Posterior vena cava (tissue), 2 donors: ENCODE measurements at regions not wholly inside any gene's neighbourhood (a gene's known extent, or its start where the extent isn't known, plus 50 kb on each side); places are given as distances from the start of the nearest gene placed in this dataset.
"Not testable (repeated sequence)": the region's sequence is repeated elsewhere in the genome, so short reads cannot be mapped to it uniquely, and the experiment has no call there.

ENCODE experiments used
- DNase-seq: peaks from one replicate; pipeline ENCODE4 v3.0.0-alpha.2; 2020; ENCODE audit warnings: low spot score
- intact Hi-C, 2 donors: fragments of 100-400 bp; cut with DNase I; formaldehyde crosslinking; loops; one replicate each; pipeline versions ENCODE4 v1.14.1 to v1.14.2; 2022 to 2023
- donor health status: DM: yes; HTN: yes; CAD: no.
- donor health status: DM: yes; HTN: yes; CAD: no.

DNA sequence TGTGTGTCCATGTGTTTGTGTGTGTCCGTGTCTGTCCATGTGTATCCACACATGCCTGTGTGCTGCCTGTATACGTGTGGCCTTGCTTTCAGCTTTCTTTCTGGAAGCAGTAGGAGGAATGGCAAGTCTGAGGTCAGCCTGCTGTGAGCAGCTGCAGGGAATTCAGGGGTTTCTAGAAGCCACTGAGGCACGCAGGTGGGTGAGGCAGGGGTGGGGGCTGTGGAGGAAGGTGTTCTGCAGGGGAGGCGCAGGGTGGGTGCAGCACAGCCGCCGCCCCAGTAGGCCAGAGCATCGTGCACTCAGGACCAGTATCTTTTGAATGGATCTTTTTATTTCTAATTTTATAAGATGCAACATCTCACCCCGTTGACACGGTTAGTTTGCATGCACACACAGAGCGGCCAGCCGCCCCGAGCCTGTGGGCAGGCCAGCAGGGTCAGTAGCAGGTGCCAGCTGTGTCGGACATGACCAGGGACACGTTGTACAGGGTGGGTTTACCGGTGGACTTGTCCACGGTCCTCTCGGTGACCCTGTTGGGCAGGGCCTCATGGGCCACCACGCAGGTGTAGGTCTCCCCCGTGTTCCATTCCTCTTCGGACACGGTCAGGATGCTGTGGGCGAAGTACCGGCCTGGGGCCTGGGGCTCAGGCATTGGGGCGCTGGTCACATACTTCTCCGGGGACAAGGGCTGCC is 327.7 kb downstream of the TMEM121 start:
- DNase-seq: no peak
- intact Hi-C loops: no loop called here

DNA sequence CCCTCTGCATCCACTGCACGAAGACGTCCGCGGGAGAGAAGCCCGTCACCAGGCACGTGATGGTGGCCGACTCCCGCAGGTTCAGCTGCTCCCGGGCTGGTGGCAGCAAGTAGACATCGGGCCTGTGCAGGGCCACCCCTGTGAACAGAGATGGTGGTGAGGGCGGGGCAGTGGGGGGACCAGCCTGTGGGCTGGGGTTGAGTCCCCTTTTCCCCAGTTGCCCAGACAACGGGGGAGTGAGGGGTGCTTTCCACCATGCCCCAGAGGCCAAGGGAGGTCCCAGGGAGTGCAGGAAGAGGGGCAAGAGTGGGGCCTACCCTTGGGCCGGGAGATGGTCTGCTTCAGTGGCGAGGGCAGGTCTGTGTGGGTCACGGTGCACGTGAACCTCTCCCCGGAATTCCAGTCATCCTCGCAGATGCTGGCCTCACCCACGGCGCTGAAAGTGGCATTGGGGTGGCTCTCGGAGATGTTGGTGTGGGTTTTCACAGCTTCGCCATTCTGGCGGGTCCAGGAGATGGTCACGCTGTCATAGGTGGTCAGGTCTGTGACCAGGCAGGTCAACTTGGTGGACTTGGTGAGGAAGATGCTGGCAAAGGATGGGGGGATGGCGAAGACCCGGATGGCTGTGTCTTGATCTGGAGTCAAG is 328.3 kb downstream of the TMEM121 start:
- peak; percentile 83 for DNase-seq
- intact Hi-C loops: no loop called here

DNA sequence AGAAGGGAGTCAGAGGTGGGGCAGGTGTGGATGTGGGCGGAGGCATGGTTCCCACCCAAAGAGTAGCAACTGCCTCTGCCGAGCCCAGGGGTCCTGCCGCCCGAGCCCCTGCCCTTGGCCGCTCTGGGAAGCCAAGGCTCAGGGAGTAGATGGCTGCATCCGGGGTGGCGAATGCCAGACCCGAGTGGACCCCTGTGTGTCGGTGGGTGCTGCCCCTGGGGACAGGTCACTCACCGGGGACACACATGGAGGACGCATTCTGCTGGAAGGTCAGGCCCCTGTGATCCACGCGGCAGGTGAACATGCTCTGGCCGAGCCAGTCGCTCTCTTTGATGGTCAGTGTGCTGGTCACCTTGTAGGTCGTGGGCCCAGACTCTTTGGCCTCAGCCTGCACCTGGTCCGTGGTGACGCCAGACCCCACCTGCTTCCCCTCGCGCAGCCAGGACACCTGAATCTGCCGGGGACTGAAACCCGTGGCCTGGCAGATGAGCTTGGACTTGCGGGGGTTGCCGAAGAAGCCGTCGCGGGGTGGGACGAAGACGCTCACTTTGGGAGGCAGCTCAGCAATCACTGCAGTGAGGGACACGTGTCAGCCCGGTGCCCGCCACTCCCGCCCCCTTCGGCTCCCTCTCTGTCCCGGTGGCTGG is 329.0 kb downstream of the TMEM121 start:
- peak; percentile 77 for DNase-seq
- intact Hi-C loops: no loop called here

DNA sequence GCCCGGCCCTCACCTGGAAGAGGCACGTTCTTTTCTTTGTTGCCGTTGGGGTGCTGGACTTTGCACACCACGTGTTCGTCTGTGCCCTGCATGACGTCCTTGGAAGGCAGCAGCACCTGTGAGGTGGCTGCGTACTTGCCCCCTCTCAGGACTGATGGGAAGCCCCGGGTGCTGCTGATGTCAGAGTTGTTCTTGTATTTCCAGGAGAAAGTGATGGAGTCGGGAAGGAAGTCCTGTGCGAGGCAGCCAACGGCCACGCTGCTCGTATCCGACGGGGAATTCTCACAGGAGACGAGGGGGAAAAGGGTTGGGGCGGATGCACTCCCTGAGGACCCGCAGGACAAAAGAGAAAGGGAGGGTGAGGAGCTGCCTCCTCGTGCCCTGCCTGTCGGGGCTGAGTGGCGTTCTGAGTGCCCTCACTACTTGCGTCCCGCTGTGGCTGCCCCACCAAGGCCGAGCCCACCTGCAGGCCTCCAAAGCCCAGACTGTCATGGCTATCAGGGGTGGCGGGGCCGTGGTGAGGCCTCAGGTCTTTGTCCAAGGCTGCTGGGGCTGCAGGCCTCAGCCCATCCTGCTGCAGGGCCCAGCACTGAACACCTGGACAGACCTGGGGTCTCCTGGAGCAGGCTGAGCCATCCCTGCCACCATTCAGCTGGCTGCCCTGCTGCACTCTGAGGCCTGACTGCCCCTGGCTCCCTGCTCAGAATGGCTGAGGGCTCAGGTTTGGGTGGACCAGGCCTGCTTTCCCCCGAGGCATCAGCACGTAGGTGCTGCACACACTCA is 329.7 kb downstream of the TMEM121 start:
- peak; percentile 78 for DNase-seq
- intact Hi-C loops: no loop called here

DNA sequence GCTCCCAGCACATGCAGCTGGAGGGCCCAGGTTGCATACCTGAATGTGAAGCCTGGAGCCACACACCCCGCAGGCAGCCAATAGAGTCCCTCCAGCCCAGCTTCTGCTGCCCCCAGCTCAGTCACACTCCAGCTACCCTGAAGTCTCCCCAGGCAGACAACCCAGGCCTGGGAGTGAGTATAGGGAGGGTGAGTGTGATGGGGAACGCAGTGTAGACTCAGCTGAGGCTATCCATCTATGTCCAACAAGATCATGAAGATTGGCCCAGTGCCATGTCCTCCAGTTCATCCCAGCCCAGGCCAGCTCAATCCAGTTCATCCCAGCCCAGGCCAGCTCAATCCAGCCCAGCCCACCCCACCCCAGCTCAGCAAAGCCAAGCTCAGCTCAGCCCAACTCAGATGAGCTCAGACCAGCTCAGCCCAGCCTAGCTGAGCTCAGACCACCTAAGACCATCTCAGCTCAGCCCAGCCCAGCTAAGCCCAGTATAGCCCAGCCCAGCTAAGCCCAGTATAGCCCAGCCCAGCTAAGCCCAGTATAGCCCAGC is 330.4 kb downstream of the TMEM121 start:
- DNase-seq: peak; percentile 15

DNA sequence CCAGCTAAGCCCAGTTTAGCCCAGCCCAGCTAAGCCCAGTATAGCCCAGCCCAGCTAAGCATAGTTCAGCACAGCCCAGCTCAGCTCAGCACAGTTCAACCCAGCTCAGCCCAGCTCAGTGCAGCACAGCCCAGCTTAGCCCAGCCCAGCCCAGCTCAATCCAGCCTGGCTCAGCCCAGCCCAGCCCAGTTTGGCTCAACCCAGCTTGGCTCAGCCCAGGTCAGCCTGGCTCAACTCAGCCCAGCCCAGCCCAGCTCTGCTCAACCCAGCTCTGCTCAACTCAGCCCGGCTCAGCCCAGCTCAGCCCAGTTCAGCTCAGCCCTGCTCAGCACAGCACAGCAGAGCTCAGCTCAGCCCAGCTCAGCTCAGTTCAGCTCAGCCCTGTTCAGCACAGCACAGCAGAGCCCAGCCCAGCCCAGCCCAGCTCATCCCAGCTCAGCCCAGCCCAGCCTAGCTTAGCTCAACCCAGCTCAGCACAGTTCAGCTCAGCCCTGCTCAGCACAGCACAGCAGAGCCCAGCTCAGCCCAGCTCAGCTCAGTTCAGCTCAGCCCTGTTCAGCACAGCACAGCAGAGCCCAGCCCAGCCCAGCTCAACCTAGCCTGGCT is 330.9 kb downstream of the TMEM121 start:
- peak; percentile 72 for DNase-seq
- intact Hi-C loops: no loop called here

More for the DNA sequence above, 330.4 kb downstream of the TMEM121 start:
- intact Hi-C loops: no loop called here

DNA sequence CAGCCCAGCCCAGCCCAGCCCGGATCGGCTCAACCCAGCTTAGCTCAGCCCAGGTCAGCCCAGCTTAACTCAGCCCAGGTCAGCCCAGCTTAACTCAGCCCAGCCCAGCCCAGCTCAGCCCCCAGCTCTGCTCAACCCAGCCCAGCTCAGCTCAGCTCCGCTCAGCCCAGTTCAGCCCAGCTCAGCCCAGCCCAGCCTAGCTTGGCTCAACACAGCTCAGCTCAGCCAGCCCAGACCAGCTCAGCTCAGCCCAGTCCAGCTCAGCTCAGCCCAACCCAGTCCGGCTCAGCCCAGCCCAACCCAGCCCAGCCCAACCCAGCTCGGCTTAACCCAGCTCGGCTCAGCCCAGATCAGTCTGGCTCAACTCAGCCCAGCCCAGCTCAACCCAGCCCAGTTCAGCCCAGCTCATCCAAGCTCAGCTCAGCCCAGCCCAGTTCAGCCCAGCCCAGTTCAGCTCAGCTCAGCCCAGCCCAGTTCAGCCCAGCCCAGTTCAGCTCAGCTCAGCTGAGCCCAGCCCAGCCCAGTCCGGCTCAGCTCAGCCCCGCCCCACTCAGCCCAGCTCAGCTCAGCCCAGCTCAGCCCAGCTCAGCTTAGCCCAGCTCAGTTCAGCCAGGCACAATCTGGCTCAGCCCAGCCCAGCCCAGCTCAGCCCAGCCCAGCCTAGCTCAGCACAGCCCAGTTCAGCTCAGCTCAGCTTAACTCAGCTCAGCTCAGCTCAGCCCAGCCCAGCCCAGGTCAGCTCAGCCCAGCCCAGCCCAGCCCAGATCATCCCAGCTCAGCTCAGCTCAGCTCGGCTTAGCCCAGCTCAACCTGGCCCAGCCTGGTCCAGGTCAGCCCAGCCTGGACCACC is 331.7 kb downstream of the TMEM121 start:
- peak; percentile 74 for DNase-seq

DNA sequence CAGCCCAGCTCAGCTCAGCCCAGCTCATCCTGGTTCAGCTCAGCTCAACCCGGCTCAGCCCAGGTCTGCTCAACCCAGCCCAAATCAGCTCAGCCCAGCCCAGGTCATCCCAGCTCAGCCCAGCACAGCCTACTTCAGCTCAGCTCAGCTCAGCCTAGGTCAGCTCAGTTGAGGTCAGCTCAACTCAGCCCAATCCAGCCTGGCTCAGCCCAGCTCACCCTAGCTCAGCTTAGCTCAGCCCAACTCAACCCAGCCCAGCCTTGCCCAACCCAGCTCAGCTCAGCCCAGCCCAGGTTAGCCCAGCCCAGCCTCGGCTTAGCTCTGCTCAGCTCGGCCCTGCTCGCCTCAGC is 332.3 kb downstream of the TMEM121 start:
- intact Hi-C loops: no loop called here
- DNase-seq: peak; percentile 75

More for the DNA sequence above, 331.7 kb downstream of the TMEM121 start:
- intact Hi-C loops: no loop called here

DNA sequence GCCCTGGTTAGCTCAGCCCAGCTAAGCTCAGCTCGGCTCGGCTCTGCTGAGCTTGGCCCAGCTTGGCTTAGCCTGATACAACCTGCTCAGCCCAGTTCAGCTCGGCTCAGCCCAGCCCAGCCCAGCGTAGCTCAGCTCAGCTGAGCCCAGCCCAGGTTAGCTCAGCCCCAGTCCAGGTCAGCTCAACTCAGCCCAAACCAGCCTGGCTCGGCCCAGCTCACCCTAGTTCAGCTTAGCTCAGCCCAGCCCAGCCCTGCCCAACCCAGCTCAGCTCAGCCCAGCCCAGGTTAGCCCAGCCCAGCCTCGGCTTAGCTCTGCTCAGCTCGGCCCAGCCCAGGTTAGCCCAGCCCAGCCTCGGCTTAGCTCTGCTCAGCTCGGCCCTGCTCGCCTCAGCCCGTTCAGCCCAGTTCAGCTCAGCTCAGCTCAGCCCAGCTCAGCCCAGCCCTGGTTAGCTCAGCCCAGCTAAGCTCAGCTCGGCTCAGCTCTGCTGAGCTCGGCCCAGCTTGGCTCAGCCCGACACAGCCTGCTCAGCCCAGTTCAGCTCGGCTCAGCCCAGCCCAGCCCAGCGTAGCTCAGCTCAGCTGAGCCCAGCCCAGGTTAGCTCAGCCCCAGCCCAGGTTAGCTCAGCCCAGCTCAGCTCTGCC is 332.8 kb downstream of the TMEM121 start:
- DNase-seq: peak; percentile 66
- intact Hi-C loops: not testable (repeated sequence)

DNA sequence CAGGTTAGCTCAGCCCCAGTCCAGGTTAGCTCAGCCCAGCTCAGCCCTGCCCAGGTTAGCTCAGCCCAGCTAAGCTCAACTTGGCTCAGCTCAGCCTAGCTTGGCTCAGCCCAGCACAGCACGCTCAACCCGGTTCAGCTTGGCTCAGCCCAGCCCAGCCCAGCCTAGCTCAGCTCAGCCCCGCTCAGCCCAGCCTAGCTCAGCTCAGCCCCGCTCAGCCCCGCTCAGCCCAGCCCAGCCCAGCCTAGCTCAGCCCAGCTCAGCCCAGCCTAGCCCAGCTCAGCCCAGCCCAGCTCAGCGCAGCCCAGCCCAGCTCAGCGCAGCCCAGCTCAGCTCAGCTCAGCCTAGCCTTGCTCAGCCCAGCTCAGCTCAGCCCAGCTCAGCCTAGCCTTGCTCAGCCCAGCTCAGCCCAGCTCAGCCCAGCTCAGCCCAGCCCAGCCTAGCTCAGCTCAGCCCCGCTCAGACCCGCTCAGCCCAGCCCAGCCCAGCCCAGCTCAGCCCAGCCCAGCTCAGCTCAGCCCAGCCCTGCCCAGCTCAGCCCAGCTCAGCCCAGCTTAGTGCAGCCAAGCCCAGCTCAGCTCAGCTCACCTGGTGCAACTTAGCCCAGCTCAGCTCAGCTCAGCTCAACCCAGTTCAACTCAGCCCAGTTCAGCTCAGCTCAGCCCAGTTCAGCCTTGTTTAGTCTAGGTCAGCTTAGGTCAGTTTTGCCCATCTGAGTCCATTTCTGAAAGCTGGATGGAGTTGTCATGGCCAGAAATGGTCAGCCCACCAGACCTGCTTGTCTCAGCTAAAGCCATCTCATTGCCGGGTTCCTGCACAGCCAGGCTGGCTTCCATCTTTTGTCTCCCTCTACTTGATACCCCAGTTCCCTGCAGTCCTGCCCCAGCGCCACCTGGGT is 333.6 kb downstream of the TMEM121 start:
- intact Hi-C loops: no loop called here
- DNase-seq: peak; percentile 73

DNA sequence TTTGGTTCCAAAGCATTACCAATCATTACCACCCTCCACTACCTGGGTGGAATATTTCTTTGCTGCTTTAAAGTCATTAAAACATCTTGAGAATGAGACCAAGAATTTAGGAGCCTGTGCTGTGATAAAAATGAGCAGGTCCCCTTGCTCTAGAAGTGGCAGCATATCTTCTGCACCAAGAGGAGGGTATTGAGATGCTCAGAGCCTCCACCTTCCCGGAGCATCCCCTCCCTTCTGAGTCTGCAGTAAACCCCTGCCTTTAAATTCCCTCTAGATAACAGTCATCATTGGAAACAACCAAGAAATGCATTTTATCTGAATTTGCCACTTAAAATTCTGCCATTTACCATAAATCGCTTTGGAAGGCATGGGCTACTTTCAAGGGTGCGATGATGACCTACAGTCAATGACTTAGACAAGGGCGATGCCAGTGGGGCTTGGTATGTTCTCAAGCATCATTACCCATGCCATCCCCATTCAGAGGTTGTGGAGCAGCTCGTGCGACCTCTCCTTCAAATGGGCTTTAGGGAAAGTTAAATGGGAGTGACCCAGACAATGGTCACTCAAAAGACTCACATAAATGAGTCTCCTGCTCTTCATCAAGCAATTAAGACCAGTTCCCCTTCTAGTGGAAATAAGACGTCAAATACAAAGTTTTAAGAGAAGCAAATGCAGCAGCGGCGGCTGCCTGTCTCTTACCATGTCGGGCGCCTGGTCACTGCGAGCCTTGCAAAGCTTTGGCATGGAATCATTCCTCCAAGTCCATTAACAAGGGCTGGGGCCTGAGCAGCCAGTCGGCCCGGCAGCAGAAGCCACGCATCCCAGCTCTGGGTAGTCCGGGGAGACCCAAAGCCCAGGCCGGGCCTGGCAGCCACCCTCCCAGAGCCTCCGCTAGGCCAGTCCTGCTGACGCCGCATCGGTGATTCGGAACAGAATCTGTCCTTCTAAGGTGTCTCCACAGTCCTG is 334.5 kb downstream of the TMEM121 start:
- intact Hi-C loops: no loop called here
- DNase-seq: peak; percentile 50

DNA sequence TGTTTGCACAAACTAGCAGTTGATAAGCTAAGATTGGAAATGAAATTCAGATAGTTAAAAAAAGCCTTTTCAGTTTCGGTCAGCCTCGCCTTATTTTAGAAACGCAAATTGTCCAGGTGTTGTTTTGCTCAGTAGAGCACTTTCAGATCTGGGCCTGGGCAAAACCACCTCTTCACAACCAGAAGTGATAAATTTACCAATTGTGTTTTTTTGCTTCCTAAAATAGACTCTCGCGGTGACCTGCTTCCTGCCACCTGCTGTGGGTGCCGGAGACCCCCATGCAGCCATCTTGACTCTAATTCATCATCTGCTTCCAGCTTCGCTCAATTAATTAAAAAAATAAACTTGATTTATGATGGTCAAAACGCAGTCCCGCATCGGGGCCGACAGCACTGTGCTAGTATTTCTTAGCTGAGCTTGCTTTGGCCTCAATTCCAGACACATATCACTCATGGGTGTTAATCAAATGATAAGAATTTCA is 335.6 kb downstream of the TMEM121 start:
- intact Hi-C loops: no loop called here
- DNase-seq: peak; percentile 53

DNA sequence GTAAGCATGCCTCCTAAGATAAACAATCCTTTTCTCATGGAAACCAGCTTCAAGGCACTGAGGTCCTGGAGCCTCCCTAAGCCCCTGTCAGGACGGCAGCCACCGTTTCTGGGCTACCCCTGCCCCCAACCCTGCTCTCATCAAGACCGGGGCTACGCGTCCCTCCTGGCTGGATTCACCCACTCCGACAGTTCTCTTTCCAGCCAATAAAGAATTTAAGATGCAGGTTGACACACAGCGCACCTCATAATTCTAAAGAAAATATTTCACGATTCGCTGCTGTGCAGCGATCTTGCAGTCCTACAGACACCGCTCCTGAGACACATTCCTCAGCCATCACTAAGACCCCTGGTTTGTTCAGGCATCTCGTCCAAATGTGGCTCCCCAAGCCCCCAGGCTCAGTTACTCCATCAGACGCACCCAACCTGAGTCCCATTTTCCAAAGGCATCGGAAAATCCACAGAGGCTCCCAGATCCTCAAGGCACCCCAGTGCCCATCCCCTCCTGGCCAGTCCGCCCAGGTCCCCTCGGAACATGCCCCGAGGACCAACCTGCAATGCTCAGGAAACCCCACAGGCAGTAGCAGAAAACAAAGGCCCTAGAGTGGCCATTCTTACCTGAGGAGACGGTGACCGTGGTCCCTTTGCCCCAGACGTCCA is 336.3 kb downstream of the TMEM121 start:
- DNase-seq: peak; percentile 67
- intact Hi-C loops: no loop called here

DNA sequence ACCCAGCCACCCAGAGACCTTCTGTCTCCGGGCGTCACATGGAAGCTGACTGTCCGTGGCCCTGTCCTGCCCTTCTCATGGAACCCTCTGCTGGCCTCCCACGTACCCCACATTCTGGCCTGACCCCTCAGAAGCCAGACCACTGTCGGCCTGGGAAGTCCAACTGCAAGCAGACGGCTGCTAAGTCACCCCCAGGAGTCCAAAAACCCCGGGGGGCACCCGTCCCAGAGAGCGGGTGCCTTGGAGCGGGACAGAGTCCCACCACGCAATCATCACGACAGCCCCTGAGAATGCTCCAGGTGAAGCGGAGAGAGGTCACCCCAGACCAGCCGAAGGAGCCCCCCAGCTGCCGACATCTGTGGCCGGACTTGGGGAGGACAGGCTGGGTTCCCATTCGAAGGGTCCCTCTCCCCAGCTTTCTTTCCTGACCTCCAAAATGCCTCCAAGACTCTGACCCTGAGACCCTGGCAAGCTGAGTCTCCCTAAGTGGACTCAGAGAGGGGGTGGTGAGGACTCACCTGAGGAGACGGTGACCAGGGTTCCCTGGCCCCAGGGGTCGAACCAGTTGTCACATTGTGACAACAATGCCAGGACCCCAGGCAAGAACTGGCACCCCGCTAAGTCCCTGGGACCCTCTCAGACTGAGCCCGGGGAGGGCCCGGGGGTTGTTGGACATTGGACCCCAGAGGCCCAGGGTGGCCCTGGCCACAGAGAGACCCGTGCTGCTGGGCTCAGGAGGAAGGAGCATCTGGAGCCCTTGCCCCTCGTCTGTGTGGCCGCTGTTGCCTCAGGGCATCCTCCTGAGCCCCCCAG is 337.1 kb downstream of the TMEM121 start:
- DNase-seq: peak; percentile 72

More for the DNA sequence above, 337.1 kb downstream of the TMEM121 start:
- intact Hi-C loops: no loop called here
